ENCODE measurements at regions not wholly inside any gene's neighbourhood (a gene's known extent, or its start where the extent isn't known, plus 50 kb on each side); places are given as distances from the start of the nearest gene placed in this dataset.

DNA sequence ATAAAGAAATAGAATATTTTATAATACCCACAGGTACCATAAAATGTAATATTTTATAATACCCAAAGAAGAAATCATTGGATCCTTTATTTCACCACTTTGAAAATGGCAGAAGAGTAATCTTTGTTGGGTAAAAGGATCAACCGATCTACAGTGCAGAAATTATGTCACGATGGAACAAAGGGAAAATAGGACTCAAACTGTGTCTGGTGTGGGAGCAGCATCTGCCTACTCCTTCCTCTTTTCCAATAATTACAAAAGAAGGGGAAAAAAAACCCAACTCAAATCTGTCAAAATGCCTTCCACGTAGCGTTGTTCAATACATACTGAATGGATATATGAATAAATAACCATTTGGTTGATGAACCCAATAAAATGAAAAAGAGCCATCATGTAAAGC, 492.6 kb upstream of the TBL1XR1 start:
- Histone ChIP-seq H3K27me3 (ENCODE audit: insufficient read depth, low read depth, low read length) (no peaks in the 10 kb centered on the region), H3K9me2 (ENCODE audit: insufficient read depth, low read length) (no peaks in the 10 kb centered on the region), H3K36me3 (ENCODE audit: insufficient read depth, low read length) (no peaks in the 10 kb centered on the region), H3K9me3 (ENCODE audit: low read length) (no peaks in the 10 kb centered on the region), H4K20me1 (ENCODE audit: insufficient read depth) (no peaks in the 10 kb centered on the region), H3F3A (ENCODE audit: insufficient read depth, low read length, poor library complexity, severe bottlenecking) (no peaks in the 10 kb centered on the region), H3K4me2 (ENCODE audit: low read length) (no peak overlapping the region), H3K27ac (ENCODE audit: low read length) (no peak overlapping the region), H2AFZ (ENCODE audit: low read depth, low read length) (no peak overlapping the region), H3K9ac (ENCODE audit: low read length) (no peak overlapping the region), H3K4me3 (ENCODE audit: low read length) (no peak overlapping the region), H3K79me2 (replicated peaks; ENCODE audit: insufficient read depth, low read length) (no peaks in the 10 kb centered on the region)
- TF ChIP-seq CTCF (IDR thresholded peaks at IDR 0.05; ENCODE audit: poor library complexity, severe bottlenecking) (no peak), EZH2 (IDR thresholded peaks at IDR 0.05; ENCODE audit: borderline replicate concordance, insufficient read depth, low read length, poor library complexity, severe bottlenecking) (no peak), TAF1 (IDR thresholded peaks at IDR 0.05; ENCODE audit: low read depth) (no peak), RAD21 (conservative IDR thresholded peaks at IDR 0.05) (no peak), SMC3 (conservative IDR thresholded peaks at IDR 0.05; ENCODE audit: poor library complexity) (no peak), EP300 (conservative IDR thresholded peaks at IDR 0.05; ENCODE audit: poor library complexity, severe bottlenecking) (no peak), POLR2AphosphoS5 (IDR thresholded peaks at IDR 0.05) (no peak), MXI1 (conservative IDR thresholded peaks at IDR 0.05; ENCODE audit: poor library complexity, severe bottlenecking) (no peak)
- TF ChIP-seq, protein P1, sequence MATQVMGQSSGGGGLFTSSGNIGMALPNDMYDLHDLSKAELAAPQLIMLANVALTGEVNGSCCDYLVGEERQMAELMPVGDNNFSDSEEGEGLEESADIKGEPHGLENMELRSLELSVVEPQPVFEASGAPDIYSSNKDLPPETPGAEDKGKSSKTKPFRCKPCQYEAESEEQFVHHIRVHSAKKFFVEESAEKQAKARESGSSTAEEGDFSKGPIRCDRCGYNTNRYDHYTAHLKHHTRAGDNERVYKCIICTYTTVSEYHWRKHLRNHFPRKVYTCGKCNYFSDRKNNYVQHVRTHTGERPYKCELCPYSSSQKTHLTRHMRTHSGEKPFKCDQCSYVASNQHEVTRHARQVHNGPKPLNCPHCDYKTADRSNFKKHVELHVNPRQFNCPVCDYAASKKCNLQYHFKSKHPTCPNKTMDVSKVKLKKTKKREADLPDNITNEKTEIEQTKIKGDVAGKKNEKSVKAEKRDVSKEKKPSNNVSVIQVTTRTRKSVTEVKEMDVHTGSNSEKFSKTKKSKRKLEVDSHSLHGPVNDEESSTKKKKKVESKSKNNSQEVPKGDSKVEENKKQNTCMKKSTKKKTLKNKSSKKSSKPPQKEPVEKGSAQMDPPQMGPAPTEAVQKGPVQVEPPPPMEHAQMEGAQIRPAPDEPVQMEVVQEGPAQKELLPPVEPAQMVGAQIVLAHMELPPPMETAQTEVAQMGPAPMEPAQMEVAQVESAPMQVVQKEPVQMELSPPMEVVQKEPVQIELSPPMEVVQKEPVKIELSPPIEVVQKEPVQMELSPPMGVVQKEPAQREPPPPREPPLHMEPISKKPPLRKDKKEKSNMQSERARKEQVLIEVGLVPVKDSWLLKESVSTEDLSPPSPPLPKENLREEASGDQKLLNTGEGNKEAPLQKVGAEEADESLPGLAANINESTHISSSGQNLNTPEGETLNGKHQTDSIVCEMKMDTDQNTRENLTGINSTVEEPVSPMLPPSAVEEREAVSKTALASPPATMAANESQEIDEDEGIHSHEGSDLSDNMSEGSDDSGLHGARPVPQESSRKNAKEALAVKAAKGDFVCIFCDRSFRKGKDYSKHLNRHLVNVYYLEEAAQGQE (IDR thresholded peaks at IDR 0.05; ENCODE audit: borderline replicate concordance), result no peak

DNA sequence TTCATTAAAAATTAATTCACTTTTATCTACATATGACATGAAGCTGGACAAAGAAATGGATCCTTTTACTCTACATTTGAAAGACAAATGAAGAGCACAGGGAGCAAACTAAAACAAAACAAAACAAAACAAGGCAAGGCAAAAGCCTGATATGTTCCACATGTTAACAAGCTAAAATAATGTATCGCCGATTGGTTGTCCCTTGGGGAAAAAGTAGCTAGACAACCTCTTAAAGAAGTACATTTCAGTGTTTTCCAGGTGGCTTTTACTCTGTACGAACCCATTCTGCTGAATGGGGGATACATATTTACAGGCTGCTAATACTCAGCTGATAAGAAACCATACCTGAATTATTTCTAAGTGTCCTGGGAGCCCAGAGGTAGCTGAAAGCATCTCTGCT, 493.0 kb upstream of the TBL1XR1 start:
- H3K9ac ChIP-seq (ENCODE audit: low read length), result no peak overlapping the region
- no peaks in the 10 kb centered on the region for H4K20me1 ChIP-seq (ENCODE audit: insufficient read depth)
- H3K27ac ChIP-seq (ENCODE audit: low read length), result no peak overlapping the region
- no peaks in the 10 kb centered on the region for H3K9me3 ChIP-seq (ENCODE audit: low read length)
- no peak overlapping the region for H2AFZ ChIP-seq (ENCODE audit: low read depth, low read length)
- H3K4me3 ChIP-seq (ENCODE audit: low read length), result no peak overlapping the region
- no peaks in the 10 kb centered on the region for H3K27me3 ChIP-seq (ENCODE audit: insufficient read depth, low read depth, low read length)
- TF ChIP-seq EP300 (conservative IDR thresholded peaks at IDR 0.05; ENCODE audit: poor library complexity, severe bottlenecking) (peak; percentile 35), CTCF (IDR thresholded peaks at IDR 0.05; ENCODE audit: poor library complexity, severe bottlenecking) (no peak), TAF1 (IDR thresholded peaks at IDR 0.05; ENCODE audit: low read depth) (no peak), SMC3 (conservative IDR thresholded peaks at IDR 0.05; ENCODE audit: poor library complexity) (no peak)
- H3K4me2 ChIP-seq (ENCODE audit: low read length), result no peak overlapping the region
- H3K79me2 ChIP-seq (replicated peaks; ENCODE audit: insufficient read depth, low read length), result no peaks in the 10 kb centered on the region
- H3F3A ChIP-seq (ENCODE audit: insufficient read depth, low read length, poor library complexity, severe bottlenecking), result no peaks in the 10 kb centered on the region
- no peaks in the 10 kb centered on the region for H3K9me2 ChIP-seq (ENCODE audit: insufficient read depth, low read length)
- H3K36me3 ChIP-seq (ENCODE audit: insufficient read depth, low read length), result no peaks in the 10 kb centered on the region

All from neural cell (in vitro differentiated cells).